ENCODE measurements at regions not wholly inside any gene's neighbourhood (a gene's known extent, or its start where the extent isn't known, plus 50 kb on each side); places are given as distances from the start of the nearest gene placed in this dataset.

GRCh38 chr14:31961896-31962295 is 115.2 kb upstream of the ARHGAP5 start:
- no peak for DNase-seq (ENCODE audit: extremely low read depth in 1 of 11, low read depth in 9 of 11, low spot score in 4 of 11)

GRCh38 chr14:31962920-31963319 is 114.2 kb upstream of the ARHGAP5 start:
- DNase-seq (ENCODE audit: extremely low read depth in 1 of 11, low read depth in 9 of 11, low spot score in 4 of 11), result no peak

GRCh38 chr14:31963587-31963986 is 113.5 kb upstream of the ARHGAP5 start:
- DNase-seq (ENCODE audit: extremely low read depth in 1 of 11, low read depth in 9 of 11, low spot score in 4 of 11), result no peak

GRCh38 chr14:31964490-31964889 is 112.6 kb upstream of the ARHGAP5 start:
- DNase-seq (ENCODE audit: extremely low read depth in 1 of 11, low read depth in 9 of 11, low spot score in 4 of 11), result no peak

- DNase-seq (ENCODE audit: extremely low read depth in 1 of 11, low read depth in 9 of 11, low spot score in 4 of 11), result no peak
Measured at GRCh38 chr14:31965071-31965734, 111.9 kb upstream of the ARHGAP5 start.

GRCh38 chr14:31965735-31966598 is 111.1 kb upstream of the ARHGAP5 start:
- DNase-seq (ENCODE audit: extremely low read depth in 1 of 11, low read depth in 9 of 11, low spot score in 4 of 11), result no peak

- DNase-seq (ENCODE audit: extremely low read depth in 1 of 11, low read depth in 9 of 11, low spot score in 4 of 11), result no peak
Measured at GRCh38 chr14:31966896-31967668, 110.0 kb upstream of the ARHGAP5 start.

GRCh38 chr14:31967669-31967975 is 109.5 kb upstream of the ARHGAP5 start:
- DNase-seq (ENCODE audit: extremely low read depth in 1 of 11, low read depth in 9 of 11, low spot score in 4 of 11), result no peak

GRCh38 chr14:31968107-31968810 is 108.8 kb upstream of the ARHGAP5 start:
- DNase-seq (ENCODE audit: extremely low read depth in 1 of 11, low read depth in 9 of 11, low spot score in 4 of 11), result no peak

- no peak for DNase-seq (ENCODE audit: extremely low read depth in 1 of 11, low read depth in 9 of 11, low spot score in 4 of 11)
Measured at GRCh38 chr14:31968956-31969698, 108.0 kb upstream of the ARHGAP5 start.

GRCh38 chr14:31969699-31970240 is 107.3 kb upstream of the ARHGAP5 start:
- DNase-seq (ENCODE audit: extremely low read depth in 1 of 11, low read depth in 9 of 11, low spot score in 4 of 11), result no peak

GRCh38 chr14:31970744-31971143 is 106.4 kb upstream of the ARHGAP5 start:
- no peak for DNase-seq (ENCODE audit: extremely low read depth in 1 of 11, low read depth in 9 of 11, low spot score in 4 of 11)

GRCh38 chr14:31971612-31972011 is 105.5 kb upstream of the ARHGAP5 start:
- DNase-seq (ENCODE audit: extremely low read depth in 1 of 11, low read depth in 9 of 11, low spot score in 4 of 11), result no peak

GRCh38 chr14:31977001-31977556 is 100.0 kb upstream of the ARHGAP5 start:
- DNase-seq (ENCODE audit: extremely low read depth in 1 of 11, low read depth in 9 of 11, low spot score in 4 of 11), result no peak

- no peak for DNase-seq (ENCODE audit: extremely low read depth in 1 of 11, low read depth in 9 of 11, low spot score in 4 of 11)
Measured at GRCh38 chr14:31978423-31978822, 98.7 kb upstream of the ARHGAP5 start.

GRCh38 chr14:31982642-31983041 is 94.5 kb upstream of the ARHGAP5 start:
- DNase-seq (ENCODE audit: extremely low read depth in 1 of 11, low read depth in 9 of 11, low spot score in 4 of 11), result no peak

- DNase-seq (ENCODE audit: extremely low read depth in 1 of 11, low read depth in 9 of 11, low spot score in 4 of 11), result no peak
Measured at GRCh38 chr14:31986405-31986804, 90.7 kb upstream of the ARHGAP5 start.

- no peak for DNase-seq (ENCODE audit: extremely low read depth in 1 of 11, low read depth in 9 of 11, low spot score in 4 of 11)
Measured at GRCh38 chr14:31987721-31988120, 89.4 kb upstream of the ARHGAP5 start.

Data from renal cortex interstitium (tissue), 11 donors.